K562 (cell line): ENCODE measurements at regions not wholly inside any gene's neighbourhood (a gene's known extent, or its start where the extent isn't known, plus 50 kb on each side); places are given as distances from the start of the nearest gene placed in this dataset.

ENCODE experiments used
- BRCA1 ChIP-seq, 2 experiments: fragments of 450-650 bp in 1 of 2; sonication (generic) in 1 of 2; formaldehyde crosslinking in 1 of 2; IDR thresholded peaks; 2 replicates each; pipeline versions ENCODE4 v1.5.0 to v1.6.1; 2017 to 2020; ENCODE audit warnings: mild to moderate bottlenecking in 1 of 2, missing genetic modification reagents in 1 of 2
- DDX20 ChIP-seq: fragments of 450-650 bp; IDR thresholded peaks from 2 replicates; pipeline ENCODE4 v1.6.1; 2016; ENCODE audit warnings: missing genetic modification characterization, low read depth, mild to moderate bottlenecking, missing compliant biosample characterization, moderate library complexity
- EHMT2 ChIP-seq: fragments of 450-650 bp; IDR thresholded peaks from 2 replicates; pipeline ENCODE4 v1.6.1; 2018; ENCODE audit warnings: antibody characterized with exemption
- EP400 ChIP-seq: fragments of 450-650 bp; IDR thresholded peaks from 2 replicates; pipeline ENCODE4 v1.6.1; 2017; ENCODE audit warnings: antibody characterized with exemption, mild to moderate bottlenecking, moderate library complexity
- FOXJ2 ChIP-seq: fragments of 200-800 bp; sonication (Bioruptor generic); IDR thresholded peaks from 2 replicates; pipeline ENCODE4 v1.6.1; 2016; ENCODE audit warnings: missing genetic modification characterization, missing compliant biosample characterization
- ILK ChIP-seq: fragments of 450-650 bp; IDR thresholded peaks from 2 replicates; pipeline ENCODE4 v1.6.1; 2016; ENCODE audit warnings: missing genetic modification characterization, low read depth, mild to moderate bottlenecking, missing compliant biosample characterization, moderate library complexity, borderline replicate concordance
- L3MBTL2 ChIP-seq: fragments of 450-650 bp; IDR thresholded peaks from 2 replicates; pipeline ENCODE4 v1.6.1; 2016; ENCODE audit warnings: mild to moderate bottlenecking, moderate library complexity
- MAX ChIP-seq: sonication (generic); formaldehyde crosslinking; IDR thresholded peaks from 2 replicates; pipeline ENCODE4 v1.9.0; 2022; ENCODE audit warnings: mild to moderate bottlenecking, missing genetic modification reagents
- MIER1 ChIP-seq: fragments of 450-650 bp; IDR thresholded peaks from 2 replicates; pipeline ENCODE4 v1.6.1; 2016; ENCODE audit warnings: antibody characterized with exemption, mild to moderate bottlenecking, low read depth
- MTA2 ChIP-seq: fragments of 450-650 bp; IDR thresholded peaks from 2 replicates; pipeline ENCODE4 v1.6.1; 2016; ENCODE audit warnings: low read depth
- NR2C1 ChIP-seq, 2 experiments: fragments of 450-650 bp; IDR thresholded peaks; 2 replicates each; pipeline ENCODE4 v1.6.1; 2017; ENCODE audit warnings: mild to moderate bottlenecking in 2 of 2, antibody characterized with exemption in 1 of 2, inconsistent platforms in 1 of 2, missing compliant biosample characterization in 1 of 2, missing genetic modification characterization in 1 of 2
- NUFIP1 ChIP-seq: fragments of 450-650 bp; IDR thresholded peaks from 2 replicates; pipeline ENCODE4 v1.6.1; 2018; ENCODE audit not compliant: partially characterized antibody
- PTRF ChIP-seq: fragments of 450-650 bp; IDR thresholded peaks from 2 replicates; pipeline ENCODE4 v1.6.1; 2016; ENCODE audit warnings: mild to moderate bottlenecking, missing genetic modification characterization, missing compliant biosample characterization
- RBM25 ChIP-seq: fragments of 200-400 bp; formaldehyde crosslinking; IDR thresholded peaks from 2 replicates; pipeline ENCODE4 v1.6.1; 2018; ENCODE audit warnings: low read length, low read depth, moderate library complexity; ENCODE audit not compliant: severe bottlenecking
- SRSF1 ChIP-seq: fragments of 200-400 bp; formaldehyde crosslinking; IDR thresholded peaks from 2 replicates; pipeline ENCODE4 v1.6.1; 2017; ENCODE audit warnings: mild to moderate bottlenecking, low read depth, low read length, moderate library complexity
- TAF1 ChIP-seq: IDR thresholded peaks from 2 replicates; pipeline ENCODE4 v1.6.1; 2011; ENCODE audit warnings: mild to moderate bottlenecking, low read length, moderate library complexity; ENCODE audit not compliant: insufficient read depth, control insufficient read depth, severe bottlenecking; ENCODE audit errors: extremely low read depth
- TCF7L2 ChIP-seq: fragments of 150-350 bp; IDR thresholded peaks from 2 replicates; pipeline ENCODE4 v1.6.1; 2016; ENCODE audit warnings: low read depth, mild to moderate bottlenecking, low read length, moderate library complexity
- TEAD1 ChIP-seq, 2 experiments: fragments of 450-650 bp in 1 of 2; sonication (generic) in 1 of 2; formaldehyde crosslinking; IDR thresholded peaks; 2 replicates each; pipeline versions ENCODE4 v1.4.0 to v1.8.0; 2020 to 2022; ENCODE audit warnings: mild to moderate bottlenecking in 2 of 2, missing genetic modification reagents in 1 of 2
- ZBTB17 ChIP-seq: fragments of 450-650 bp; formaldehyde crosslinking; IDR thresholded peaks from 2 replicates; pipeline ENCODE4 v1.4.0; 2020; ENCODE audit warnings: mild to moderate bottlenecking
- ZNF224 ChIP-seq: sonication (generic); formaldehyde crosslinking; IDR thresholded peaks from 2 replicates; pipeline ENCODE4 v1.8.0; 2022; ENCODE audit warnings: mild to moderate bottlenecking, missing genetic modification reagents
- ZNF232 ChIP-seq: sonication (generic); formaldehyde crosslinking; IDR thresholded peaks from 2 replicates; pipeline ENCODE4 v1.8.0; 2022; ENCODE audit warnings: mild to moderate bottlenecking, missing genetic modification reagents
- ZNF511 ChIP-seq: sonication (generic); formaldehyde crosslinking; IDR thresholded peaks from 2 replicates; pipeline ENCODE4 v1.8.0; 2022; ENCODE audit warnings: mild to moderate bottlenecking, missing genetic modification reagents
- ZNF639 ChIP-seq, 2 experiments: fragments of 200-800 bp in 1 of 2; sonication (Bioruptor generic) in 1 of 2; sonication (generic) in 1 of 2; formaldehyde crosslinking in 1 of 2; IDR thresholded peaks in 1 of 2; conservative IDR thresholded peaks in 1 of 2; 2 replicates each; pipeline versions ENCODE4 v1.5.0 to v1.6.1; 2016 to 2020; ENCODE audit warnings: missing compliant biosample characterization in 1 of 2, missing genetic modification characterization in 1 of 2, missing genetic modification reagents in 1 of 2
- ZNF740 ChIP-seq, 3 experiments: fragments of 200-800 bp in 1 of 3; sonication (Bioruptor generic) in 1 of 3; sonication (generic) in 1 of 3; formaldehyde crosslinking in 1 of 3; IDR thresholded peaks; 2 replicates each; pipeline versions ENCODE4 v1.6.1 to v1.8.0; 2016 to 2022; ENCODE audit warnings: mild to moderate bottlenecking in 2 of 3, missing compliant biosample characterization in 2 of 3, missing genetic modification characterization in 2 of 3, missing genetic modification reagents in 1 of 3

- no peak for TF ChIP-seq NR2C1 (IDR thresholded peaks at IDR 0.05)
- TF ChIP-seq NR2C1 (tag; IDR thresholded peaks at IDR 0.05) = no peak
- no peak for TF ChIP-seq TAF1
- TF ChIP-seq MIER1 = no peak
- TF ChIP-seq FOXJ2 (tag) = no peak
- no peak for TF ChIP-seq MAX (CRISPR knock-in tag)
- TF ChIP-seq ZNF639 (CRISPR knock-in tag; conservative IDR thresholded peaks at IDR 0.05 in 1 of 2, IDR thresholded peaks at IDR 0.05 in 1 of 2) = peak in 1 of 2 experiments; percentile 63; a peak in 2 of 4 replicates
- TF ChIP-seq TEAD1 (CRISPR knock-in tag; IDR thresholded peaks at IDR 0.05) = no peak
- peak; percentile 69 for TF ChIP-seq L3MBTL2
- TF ChIP-seq ZNF511 (CRISPR knock-in tag) = no peak
- TF ChIP-seq ZBTB17 (CRISPR knock-in tag) = peak; percentile 31; the same call in 1 of the 2 replicates
- TF ChIP-seq SRSF1 = no peak
- TF ChIP-seq ILK (tag) = no peak
- TF ChIP-seq RBM25 = no peak
- no peak for TF ChIP-seq EP400
- TF ChIP-seq NUFIP1 = no peak
- no peak for TF ChIP-seq ZNF740 (CRISPR knock-in tag; IDR thresholded peaks at IDR 0.05)
- TF ChIP-seq ZNF740 (tag; IDR thresholded peaks at IDR 0.05) = 0 out of 4 replicates have a peak, but pooled peaks of 1 of the 2 experiments have one; percentile 42
- no peak for TF ChIP-seq BRCA1 (IDR thresholded peaks at IDR 0.05)
- no peak for TF ChIP-seq BRCA1 (CRISPR knock-in tag; IDR thresholded peaks at IDR 0.05)
- TF ChIP-seq TCF7L2 = no peak
- TF ChIP-seq MTA2 = no peak
- peak; percentile 56 for TF ChIP-seq PTRF (tag)
- 0 out of 2 replicates have a peak, but pooled peaks have one; percentile 14 for TF ChIP-seq DDX20
- no peak for TF ChIP-seq ZNF232 (CRISPR knock-in tag)
- no peak for TF ChIP-seq ZNF224 (CRISPR knock-in tag)
- TF ChIP-seq EHMT2 = 0 out of 2 replicates have a peak, but pooled peaks have one; percentile 27
Measured at GRCh38 chr6:14704383-14705271, 541.2 kb upstream of the JARID2 start (continued).
